ENCODE measurements at regions not wholly inside any gene's neighbourhood (a gene's known extent, or its start where the extent isn't known, plus 50 kb on each side); places are given as distances from the start of the nearest gene placed in this dataset.
"Not testable (repeated sequence)": the region's sequence is repeated elsewhere in the genome, so short reads cannot be mapped to it uniquely, and the experiment has no call there.

- H3K4me1 ChIP-seq (ENCODE audit: control insufficient read depth, insufficient read depth, low read length), result no peaks in the 10 kb centered on the region
These were observed 74.8 kb upstream of the PLCB4 start for GRCh38 chr20:8994045-8994444.

GRCh38 chr20:8995761-8996160 is 73.1 kb upstream of the PLCB4 start:
- peaks cover 4% of the 10 kb centered on the region for H3K27me3 ChIP-seq (replicated peaks; ENCODE audit: control insufficient read depth, insufficient read depth, low read length)
- H3K36me3 ChIP-seq (ENCODE audit: control insufficient read depth, insufficient read depth, low read length, severe bottlenecking), result no peaks in the 10 kb centered on the region
- no peak for DNase-seq (ENCODE audit: low read depth)
- H3K4me1 ChIP-seq (ENCODE audit: control insufficient read depth, insufficient read depth, low read length), result no peaks in the 10 kb centered on the region
- no peak overlapping the region for H3K9ac ChIP-seq (ENCODE audit: low read length)
- H3K9me3 ChIP-seq (ENCODE audit: control insufficient read depth, low read length), result no peaks in the 10 kb centered on the region
- H3K4me3 ChIP-seq (ENCODE audit: low read length), result no peak overlapping the region

More at GRCh38 chr20:8994045-8994444, 74.8 kb upstream of the PLCB4 start:
- H3K9me3 ChIP-seq (ENCODE audit: control insufficient read depth, low read length), result no peaks in the 10 kb centered on the region
- no peak overlapping the region for H3K9ac ChIP-seq (ENCODE audit: low read length)
- H3K36me3 ChIP-seq (ENCODE audit: control insufficient read depth, insufficient read depth, low read length, severe bottlenecking), result no peaks in the 10 kb centered on the region
- no peak overlapping the region for H3K4me3 ChIP-seq (ENCODE audit: low read length)
- no peak for DNase-seq (ENCODE audit: low read depth)
- peaks cover 4% of the 10 kb centered on the region for H3K27me3 ChIP-seq (replicated peaks; ENCODE audit: control insufficient read depth, insufficient read depth, low read length)

- H3K9ac ChIP-seq (ENCODE audit: low read length), result no peak overlapping the region
- peaks cover 4% of the 10 kb centered on the region for H3K27me3 ChIP-seq (replicated peaks; ENCODE audit: control insufficient read depth, insufficient read depth, low read length)
- no peak overlapping the region for H3K4me3 ChIP-seq (ENCODE audit: low read length)
- H3K9me3 ChIP-seq (ENCODE audit: control insufficient read depth, low read length), result peaks cover under 1% of the 10 kb centered on the region
- no peaks in the 10 kb centered on the region for H3K36me3 ChIP-seq (ENCODE audit: control insufficient read depth, insufficient read depth, low read length, severe bottlenecking)
- H3K4me1 ChIP-seq (ENCODE audit: control insufficient read depth, insufficient read depth, low read length), result no peaks in the 10 kb centered on the region
- no peak for DNase-seq (ENCODE audit: low read depth)
These were observed 71.9 kb upstream of the PLCB4 start for GRCh38 chr20:8996817-8997512.

- Histone ChIP-seq H3K27me3 (replicated peaks; ENCODE audit: control insufficient read depth, insufficient read depth, low read length) (peaks cover 4% of the 10 kb centered on the region), H3K9ac (ENCODE audit: low read length) (no peak overlapping the region), H3K36me3 (ENCODE audit: control insufficient read depth, insufficient read depth, low read length, severe bottlenecking) (no peaks in the 10 kb centered on the region), H3K9me3 (ENCODE audit: control insufficient read depth, low read length) (peaks cover 8% of the 10 kb centered on the region), H3K4me1 (ENCODE audit: control insufficient read depth, insufficient read depth, low read length) (no peaks in the 10 kb centered on the region), H3K4me3 (ENCODE audit: low read length) (no peak overlapping the region)
- no peak for DNase-seq (ENCODE audit: low read depth)
These were observed 71.2 kb upstream of the PLCB4 start for GRCh38 chr20:8997701-8998117.

- no peaks in the 10 kb centered on the region for H3K36me3 ChIP-seq (ENCODE audit: control insufficient read depth, insufficient read depth, low read length, severe bottlenecking)
- H3K4me1 ChIP-seq (ENCODE audit: control insufficient read depth, insufficient read depth, low read length), result peaks cover 4% of the 10 kb centered on the region
- H3K4me3 ChIP-seq (ENCODE audit: low read length), result no peak overlapping the region
- no peaks in the 10 kb centered on the region for H3K27me3 ChIP-seq (replicated peaks; ENCODE audit: control insufficient read depth, insufficient read depth, low read length)
- H3K9ac ChIP-seq (ENCODE audit: low read length), result no peak overlapping the region
- H3K9me3 ChIP-seq (ENCODE audit: control insufficient read depth, low read length), result no peaks in the 10 kb centered on the region
- DNase-seq (ENCODE audit: low read depth), result no peak
These were observed 57.8 kb upstream of the PLCB4 start for GRCh38 chr20:9011121-9011520.

- H3K27me3 ChIP-seq (replicated peaks; ENCODE audit: control insufficient read depth, insufficient read depth, low read length); H3K9me3 ChIP-seq (ENCODE audit: control insufficient read depth, low read length); H3K9ac ChIP-seq (ENCODE audit: low read length); H3K4me1 ChIP-seq (ENCODE audit: control insufficient read depth, insufficient read depth, low read length); DNase-seq (ENCODE audit: low read depth); H3K36me3 ChIP-seq (ENCODE audit: control insufficient read depth, insufficient read depth, low read length, severe bottlenecking): not testable (repeated sequence)
- peak overlapping the region; percentile 38 for H3K4me3 ChIP-seq (ENCODE audit: low read length)
These were observed 53.5 kb upstream of the PLCB4 start for GRCh38 chr20:9015232-9015983.

GRCh38 chr20:9015984-9016324 is 52.9 kb upstream of the PLCB4 start:
- H3K4me3 ChIP-seq (ENCODE audit: low read length), result peak overlapping the region; percentile 38
- no peaks in the 10 kb centered on the region for H3K27me3 ChIP-seq (replicated peaks; ENCODE audit: control insufficient read depth, insufficient read depth, low read length)
- DNase-seq (ENCODE audit: low read depth), result peak; percentile 46
- no peak overlapping the region for H3K9ac ChIP-seq (ENCODE audit: low read length)
- H3K36me3 ChIP-seq (ENCODE audit: control insufficient read depth, insufficient read depth, low read length, severe bottlenecking), result no peaks in the 10 kb centered on the region
- H3K9me3 ChIP-seq (ENCODE audit: control insufficient read depth, low read length), result no peaks in the 10 kb centered on the region
- peaks cover 6% of the 10 kb centered on the region for H3K4me1 ChIP-seq (ENCODE audit: control insufficient read depth, insufficient read depth, low read length)

GRCh38 chr20:9018346-9018745 is 50.5 kb upstream of the PLCB4 start:
- Histone ChIP-seq H3K27me3 (replicated peaks; ENCODE audit: control insufficient read depth, insufficient read depth, low read length) (no peaks in the 10 kb centered on the region), H3K9ac (ENCODE audit: low read length) (no peak overlapping the region), H3K9me3 (ENCODE audit: control insufficient read depth, low read length) (no peaks in the 10 kb centered on the region), H3K4me1 (ENCODE audit: control insufficient read depth, insufficient read depth, low read length) (peaks cover 6% of the 10 kb centered on the region), H3K4me3 (ENCODE audit: low read length) (no peak overlapping the region), H3K36me3 (ENCODE audit: control insufficient read depth, insufficient read depth, low read length, severe bottlenecking) (no peaks in the 10 kb centered on the region)
- DNase-seq (ENCODE audit: low read depth), result no peak
